ENCODE measurements at regions not wholly inside any gene's neighbourhood (a gene's known extent, or its start where the extent isn't known, plus 50 kb on each side); places are given as distances from the start of the nearest gene placed in this dataset.

DNA sequence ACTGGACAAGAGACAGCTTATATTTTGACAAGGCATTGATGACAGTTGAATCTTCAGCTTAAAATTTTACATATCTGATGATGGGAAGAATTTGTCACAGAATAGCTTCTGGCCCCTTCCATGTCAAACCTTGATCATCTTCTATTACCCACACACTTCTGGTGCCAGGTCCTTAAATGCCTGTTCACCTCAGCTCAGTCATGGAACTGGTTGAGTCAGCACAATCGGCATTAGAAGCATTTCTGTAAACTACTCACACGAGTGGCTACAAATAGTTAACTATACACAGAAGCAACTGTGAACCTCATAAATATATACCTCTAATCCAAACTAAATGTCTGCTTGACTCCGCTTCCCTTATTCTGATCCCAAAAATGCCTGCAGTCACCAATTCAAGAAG lies 161.2 kb downstream of the FOXO1 start:
- DNase-seq (ENCODE audit: low spot score) = no peak
